ENCODE measurements at regions not wholly inside any gene's neighbourhood (a gene's known extent, or its start where the extent isn't known, plus 50 kb on each side); places are given as distances from the start of the nearest gene placed in this dataset.

DNA sequence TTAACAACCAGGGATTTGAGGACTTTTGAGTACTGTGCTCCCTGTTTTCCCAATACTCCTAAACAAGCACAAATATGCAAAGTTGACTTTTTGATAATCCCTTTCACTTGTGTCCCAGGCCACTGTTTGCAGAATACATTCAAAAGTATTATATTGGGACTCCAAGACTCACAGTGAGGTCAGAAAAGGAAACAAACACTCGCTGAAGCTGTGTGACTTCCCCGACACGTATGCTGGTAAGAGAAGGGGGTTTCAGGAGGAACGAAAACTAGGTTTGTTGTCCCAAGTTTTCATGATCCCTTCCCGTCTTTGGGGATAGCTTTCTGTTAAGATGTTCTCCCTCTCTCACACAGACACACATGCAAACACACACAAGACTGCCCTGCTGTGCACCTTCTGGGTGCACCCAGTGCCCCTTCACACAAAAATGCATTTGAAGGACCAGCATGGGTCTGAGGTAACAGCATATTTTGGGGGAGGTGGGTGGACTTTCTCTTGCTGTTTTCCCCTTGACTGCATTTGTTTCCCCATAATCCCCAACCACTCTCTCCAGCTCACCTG, 225.2 kb upstream of the PRICKLE2 start:
- TF ChIP-seq, protein P1, sequence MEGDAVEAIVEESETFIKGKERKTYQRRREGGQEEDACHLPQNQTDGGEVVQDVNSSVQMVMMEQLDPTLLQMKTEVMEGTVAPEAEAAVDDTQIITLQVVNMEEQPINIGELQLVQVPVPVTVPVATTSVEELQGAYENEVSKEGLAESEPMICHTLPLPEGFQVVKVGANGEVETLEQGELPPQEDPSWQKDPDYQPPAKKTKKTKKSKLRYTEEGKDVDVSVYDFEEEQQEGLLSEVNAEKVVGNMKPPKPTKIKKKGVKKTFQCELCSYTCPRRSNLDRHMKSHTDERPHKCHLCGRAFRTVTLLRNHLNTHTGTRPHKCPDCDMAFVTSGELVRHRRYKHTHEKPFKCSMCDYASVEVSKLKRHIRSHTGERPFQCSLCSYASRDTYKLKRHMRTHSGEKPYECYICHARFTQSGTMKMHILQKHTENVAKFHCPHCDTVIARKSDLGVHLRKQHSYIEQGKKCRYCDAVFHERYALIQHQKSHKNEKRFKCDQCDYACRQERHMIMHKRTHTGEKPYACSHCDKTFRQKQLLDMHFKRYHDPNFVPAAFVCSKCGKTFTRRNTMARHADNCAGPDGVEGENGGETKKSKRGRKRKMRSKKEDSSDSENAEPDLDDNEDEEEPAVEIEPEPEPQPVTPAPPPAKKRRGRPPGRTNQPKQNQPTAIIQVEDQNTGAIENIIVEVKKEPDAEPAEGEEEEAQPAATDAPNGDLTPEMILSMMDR (conservative IDR thresholded peaks at IDR 0.05; ENCODE audit: low read depth, low read length) = no peak
- TF ChIP-seq EZH2 (IDR thresholded peaks at IDR 0.05; ENCODE audit: borderline replicate concordance, low read depth, low read length, poor library complexity, severe bottlenecking) = no peak

All from A673 (cell line).